OCI-LY1 (cell line): ENCODE measurements at regions not wholly inside any gene's neighbourhood (a gene's known extent, or its start where the extent isn't known, plus 50 kb on each side); places are given as distances from the start of the nearest gene placed in this dataset.

Source experiments
- H2AFZ ChIP-seq: fragments of 200-600 bp; sonication (generic), shearing (Covaris generic); 2 replicates; pipeline ENCODE4 v1.6.0; 2014; ENCODE audit warnings: antibody characterized with exemption, mild to moderate bottlenecking, low read length
- H3F3A ChIP-seq: fragments of 200-600 bp; sonication (generic), shearing (Covaris generic); 2 replicates; pipeline ENCODE4 v1.6.0; 2014; ENCODE audit warnings: mild to moderate bottlenecking, antibody characterized with exemption, low read length, moderate library complexity; ENCODE audit not compliant: insufficient read depth
- H3K27ac ChIP-seq: fragments of 200-600 bp; sonication (generic); 2 replicates; pipeline ENCODE4 v1.5.1; 2014; ENCODE audit warnings: low read length, mixed run types, mild to moderate bottlenecking, low read depth; ENCODE audit not compliant: poor library complexity, severe bottlenecking
- H3K27me3 ChIP-seq: fragments of 200-600 bp; sonication (generic); 2 replicates; pipeline ENCODE4 v1.6.0; 2014; ENCODE audit warnings: antibody characterized with exemption, mild to moderate bottlenecking, low read length, moderate library complexity; ENCODE audit not compliant: insufficient read depth
- H3K36me3 ChIP-seq: fragments of 200-600 bp; sonication (generic); 2 replicates; pipeline ENCODE4 v1.6.1; 2014; ENCODE audit warnings: mild to moderate bottlenecking, antibody characterized with exemption, low read length, moderate library complexity, mixed read lengths; ENCODE audit not compliant: insufficient read depth
- H3K4me1 ChIP-seq: fragments of 200-600 bp; sonication (generic); 2 replicates; pipeline ENCODE4 v1.5.1; 2014; ENCODE audit warnings: mild to moderate bottlenecking, low read length, moderate library complexity; ENCODE audit not compliant: insufficient read depth, severe bottlenecking
- H3K4me2 ChIP-seq: fragments of 200-600 bp; sonication (generic), shearing (Covaris generic); 2 replicates; pipeline ENCODE4 v1.6.1; 2014; ENCODE audit warnings: low read length
- H3K4me3 ChIP-seq: fragments of 200-600 bp; sonication (generic); 2 replicates; pipeline ENCODE4 v1.5.1; 2014; ENCODE audit warnings: low read length, low read depth, mild to moderate bottlenecking, mixed read lengths; ENCODE audit not compliant: poor library complexity, severe bottlenecking
- H3K79me2 ChIP-seq: fragments of 200-600 bp; shearing (Covaris generic); 2 replicates; pipeline ENCODE4 v1.6.1; 2016; ENCODE audit warnings: mixed run types, low read length, mixed read lengths; ENCODE audit not compliant: insufficient read depth
- H3K9ac ChIP-seq: fragments of 200-600 bp; sonication (generic), shearing (Covaris generic); 2 replicates; pipeline ENCODE4 v1.6.1; 2014; ENCODE audit warnings: mild to moderate bottlenecking, low read length, mixed read lengths
- H3K9me2 ChIP-seq: fragments of 200-600 bp; sonication (generic), shearing (Covaris generic); 2 replicates; pipeline ENCODE4 v1.6.1; 2014; ENCODE audit warnings: low read depth, mild to moderate bottlenecking, low read length, mixed read lengths
- H3K9me3 ChIP-seq: fragments of 200-600 bp; shearing (Covaris generic); 2 replicates; pipeline ENCODE4 v1.6.1; 2014; ENCODE audit warnings: low read length, mixed read lengths
- H4K20me1 ChIP-seq: fragments of 200-600 bp; sonication (generic), shearing (Covaris generic); 2 replicates; pipeline ENCODE4 v1.6.0; 2016; ENCODE audit warnings: mild to moderate bottlenecking, low read length; ENCODE audit not compliant: insufficient read depth
- CTCF ChIP-seq: fragments of 200-600 bp; sonication (generic), shearing (Covaris generic); IDR thresholded peaks from 2 replicates; pipeline ENCODE4 v1.5.1; 2017; ENCODE audit warnings: mild to moderate bottlenecking, antibody characterized with exemption, low read length, moderate library complexity, mixed read lengths
- EZH2 ChIP-seq: fragments of 200-600 bp; sonication (generic), shearing (Covaris generic); IDR thresholded peaks from 2 replicates; pipeline ENCODE4 v1.8.0; 2017; ENCODE audit warnings: borderline replicate concordance, mixed run types, mild to moderate bottlenecking, antibody characterized with exemption, low read length, moderate library complexity, mixed read lengths

GRCh38 chr11:91305402-91305801 is 919.2 kb upstream of the FAT3 start:
- no peaks in the 10 kb centered on the region for H3K4me1 ChIP-seq
- H4K20me1 ChIP-seq = no peaks in the 10 kb centered on the region
- no peak for TF ChIP-seq CTCF
- no peak for TF ChIP-seq EZH2
- no peaks in the 10 kb centered on the region for H3K27me3 ChIP-seq
- no peaks in the 10 kb centered on the region for H3K9me2 ChIP-seq
- no peak overlapping the region for H3K4me3 ChIP-seq
- no peak overlapping the region for H3K9ac ChIP-seq
- H3K9me3 ChIP-seq = no peaks in the 10 kb centered on the region
- H3K27ac ChIP-seq = no peak overlapping the region
- no peak overlapping the region for H2AFZ ChIP-seq
- no peaks in the 10 kb centered on the region for H3K79me2 ChIP-seq
- no peaks in the 10 kb centered on the region for H3K36me3 ChIP-seq
- H3F3A ChIP-seq = no peaks in the 10 kb centered on the region
- no peak overlapping the region for H3K4me2 ChIP-seq

GRCh38 chr11:91303749-91304148 is 920.9 kb upstream of the FAT3 start:
- H3K9me2 ChIP-seq = no peaks in the 10 kb centered on the region
- H3K4me1 ChIP-seq = no peaks in the 10 kb centered on the region
- H3F3A ChIP-seq = no peaks in the 10 kb centered on the region
- no peaks in the 10 kb centered on the region for H4K20me1 ChIP-seq
- H3K36me3 ChIP-seq = no peaks in the 10 kb centered on the region
- H3K4me3 ChIP-seq = no peak overlapping the region
- H3K79me2 ChIP-seq = no peaks in the 10 kb centered on the region
- H3K27ac ChIP-seq = no peak overlapping the region
- no peaks in the 10 kb centered on the region for H3K9me3 ChIP-seq
- H2AFZ ChIP-seq = no peak overlapping the region
- H3K9ac ChIP-seq = no peak overlapping the region
- TF ChIP-seq EZH2 = no peak
- no peak for TF ChIP-seq CTCF
- no peak overlapping the region for H3K4me2 ChIP-seq
- no peaks in the 10 kb centered on the region for H3K27me3 ChIP-seq

- Histone ChIP-seq H3K4me3 (no peak overlapping the region), H3F3A (no peaks in the 10 kb centered on the region), H3K27me3 (no peaks in the 10 kb centered on the region), H3K9me3 (no peaks in the 10 kb centered on the region), H3K36me3 (no peaks in the 10 kb centered on the region), H3K4me2 (no peak overlapping the region), H3K27ac (no peak overlapping the region), H2AFZ (no peak overlapping the region), H3K9ac (no peak overlapping the region), H3K9me2 (no peaks in the 10 kb centered on the region), H4K20me1 (no peaks in the 10 kb centered on the region), H3K79me2 (no peaks in the 10 kb centered on the region), H3K4me1 (no peaks in the 10 kb centered on the region)
- TF ChIP-seq CTCF = no peak
These were observed 924.6 kb upstream of the FAT3 start for GRCh38 chr11:91299980-91300379.
